AG10803 (cell line): ENCODE measurements at regions not wholly inside any gene's neighbourhood (a gene's known extent, or its start where the extent isn't known, plus 50 kb on each side); places are given as distances from the start of the nearest gene placed in this dataset.

Source experiments
- DNase-seq: peaks from one replicate; pipeline ENCODE4 v3.0.0; 2010; ENCODE audit warnings: low read depth
- H3K4me3 ChIP-seq: 2 replicates; pipeline ENCODE4 v1.5.1; 2011; ENCODE audit warnings: mild to moderate bottlenecking, low read length, control low read depth
- TF ChIP-seq, protein P1 (sequence below): conservative IDR thresholded peaks from 2 replicates; pipeline ENCODE4 v1.5.1; 2011; ENCODE audit warnings: mild to moderate bottlenecking, low read length, control low read depth, inconsistent platforms

DNA sequence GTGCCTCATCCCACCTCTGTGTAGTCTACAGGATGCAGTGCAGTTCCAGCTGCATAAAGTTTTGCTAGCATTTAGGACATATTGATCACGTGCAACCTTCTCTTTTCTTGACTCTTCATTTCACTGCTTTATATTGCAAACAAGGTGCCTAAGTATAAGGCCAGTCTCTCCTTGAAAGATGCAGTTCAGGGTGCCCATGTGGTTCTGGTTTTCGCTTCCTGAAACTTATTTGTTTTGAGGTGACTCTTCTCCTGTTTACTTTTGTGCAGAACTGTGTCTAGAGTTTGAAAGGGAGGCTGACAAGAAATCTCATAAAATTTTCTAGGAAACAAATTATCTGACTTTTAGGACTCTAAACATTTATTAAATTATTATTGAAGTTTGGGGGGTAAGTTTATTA lies 189.9 kb downstream of the UBE2E3 start:
- TF ChIP-seq, protein P1, sequence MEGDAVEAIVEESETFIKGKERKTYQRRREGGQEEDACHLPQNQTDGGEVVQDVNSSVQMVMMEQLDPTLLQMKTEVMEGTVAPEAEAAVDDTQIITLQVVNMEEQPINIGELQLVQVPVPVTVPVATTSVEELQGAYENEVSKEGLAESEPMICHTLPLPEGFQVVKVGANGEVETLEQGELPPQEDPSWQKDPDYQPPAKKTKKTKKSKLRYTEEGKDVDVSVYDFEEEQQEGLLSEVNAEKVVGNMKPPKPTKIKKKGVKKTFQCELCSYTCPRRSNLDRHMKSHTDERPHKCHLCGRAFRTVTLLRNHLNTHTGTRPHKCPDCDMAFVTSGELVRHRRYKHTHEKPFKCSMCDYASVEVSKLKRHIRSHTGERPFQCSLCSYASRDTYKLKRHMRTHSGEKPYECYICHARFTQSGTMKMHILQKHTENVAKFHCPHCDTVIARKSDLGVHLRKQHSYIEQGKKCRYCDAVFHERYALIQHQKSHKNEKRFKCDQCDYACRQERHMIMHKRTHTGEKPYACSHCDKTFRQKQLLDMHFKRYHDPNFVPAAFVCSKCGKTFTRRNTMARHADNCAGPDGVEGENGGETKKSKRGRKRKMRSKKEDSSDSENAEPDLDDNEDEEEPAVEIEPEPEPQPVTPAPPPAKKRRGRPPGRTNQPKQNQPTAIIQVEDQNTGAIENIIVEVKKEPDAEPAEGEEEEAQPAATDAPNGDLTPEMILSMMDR, result no peak
- DNase-seq, result no peak

GRCh38 chr2:181172676-181173075 lies 192.3 kb downstream of the UBE2E3 start:
- DNase-seq, result no peak
- no peak overlapping the region for H3K4me3 ChIP-seq
- TF ChIP-seq, protein P1, result no peak

More for the DNA sequence above, 189.9 kb downstream of the UBE2E3 start:
- H3K4me3 ChIP-seq, result no peak overlapping the region

DNA sequence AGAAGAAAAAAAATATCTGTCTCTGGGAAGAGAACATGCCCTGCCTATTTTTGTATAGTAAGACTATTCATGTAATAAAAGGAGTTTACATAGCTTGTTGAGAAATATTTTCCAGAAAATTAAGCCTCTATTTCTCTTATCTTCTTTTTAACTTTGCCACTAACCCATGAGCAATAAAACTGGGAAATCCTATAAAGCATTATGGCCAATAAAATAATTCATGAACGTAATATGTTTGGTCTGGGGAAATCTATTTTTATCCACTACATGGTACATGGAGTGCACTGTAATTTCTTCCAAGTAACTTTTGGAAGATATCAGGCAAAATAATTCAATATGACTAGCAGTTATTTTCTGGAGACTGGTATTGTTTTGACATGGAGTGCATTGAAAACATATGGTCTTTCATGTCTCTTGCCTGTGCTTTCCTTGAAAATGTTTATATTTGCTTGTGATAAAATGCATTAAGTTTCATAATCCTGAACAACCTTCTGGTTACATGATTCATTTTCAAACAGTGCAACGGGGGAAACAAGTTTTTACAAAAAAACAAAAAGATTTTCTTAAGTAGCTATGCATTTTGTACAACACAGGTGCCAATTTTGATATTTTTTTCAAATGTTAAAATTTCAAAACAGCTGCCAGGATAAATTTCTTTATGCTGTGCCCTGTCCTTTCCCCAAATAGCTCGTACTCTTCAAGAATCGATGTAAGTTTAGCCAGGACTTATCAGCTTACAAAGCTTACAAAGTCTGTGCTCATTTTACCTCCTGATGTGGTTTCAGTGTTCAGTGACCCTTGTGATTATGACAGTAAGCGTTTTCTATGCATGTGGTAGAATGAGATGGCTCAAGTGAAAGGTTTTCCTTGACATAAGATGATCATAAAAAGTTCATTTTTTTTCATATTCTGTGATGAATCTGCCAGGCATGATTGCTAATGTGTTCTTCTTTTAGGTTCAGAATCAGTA lies 194.5 kb downstream of the UBE2E3 start:
- H3K4me3 ChIP-seq, result no peak overlapping the region
- TF ChIP-seq, protein P1, result no peak
- peak; percentile 66 for DNase-seq

GRCh38 chr2:181176540-181176939 lies 196.1 kb downstream of the UBE2E3 start:
- H3K4me3 ChIP-seq, result no peak overlapping the region
- DNase-seq, result peak; percentile 33
- TF ChIP-seq, protein P1, result no peak

DNA sequence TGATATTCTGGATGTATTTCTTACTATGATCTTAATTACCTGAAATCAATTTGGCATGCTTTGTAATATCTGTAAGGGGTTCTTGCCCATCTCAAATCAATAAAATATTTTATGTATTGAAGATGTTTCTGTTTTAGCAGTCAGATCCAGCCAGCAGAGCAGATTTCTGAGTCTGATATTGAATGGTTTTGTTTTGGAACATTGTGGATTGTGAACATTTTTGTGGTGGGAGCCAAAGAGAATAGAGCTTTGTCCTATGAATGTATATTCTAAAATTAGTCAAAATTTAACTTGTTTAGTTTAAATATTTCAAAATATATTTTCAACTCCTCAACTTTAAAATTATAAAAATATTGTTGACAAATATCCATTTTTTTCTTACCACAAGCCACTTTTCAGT lies 197.0 kb downstream of the UBE2E3 start:
- DNase-seq, result peak; percentile 26
- TF ChIP-seq, protein P1, result no peak
- H3K4me3 ChIP-seq, result no peak overlapping the region

GRCh38 chr2:181178130-181178529 lies 197.7 kb downstream of the UBE2E3 start:
- H3K4me3 ChIP-seq, result no peak overlapping the region
- TF ChIP-seq, protein P1, result no peak
- no peak for DNase-seq

DNA sequence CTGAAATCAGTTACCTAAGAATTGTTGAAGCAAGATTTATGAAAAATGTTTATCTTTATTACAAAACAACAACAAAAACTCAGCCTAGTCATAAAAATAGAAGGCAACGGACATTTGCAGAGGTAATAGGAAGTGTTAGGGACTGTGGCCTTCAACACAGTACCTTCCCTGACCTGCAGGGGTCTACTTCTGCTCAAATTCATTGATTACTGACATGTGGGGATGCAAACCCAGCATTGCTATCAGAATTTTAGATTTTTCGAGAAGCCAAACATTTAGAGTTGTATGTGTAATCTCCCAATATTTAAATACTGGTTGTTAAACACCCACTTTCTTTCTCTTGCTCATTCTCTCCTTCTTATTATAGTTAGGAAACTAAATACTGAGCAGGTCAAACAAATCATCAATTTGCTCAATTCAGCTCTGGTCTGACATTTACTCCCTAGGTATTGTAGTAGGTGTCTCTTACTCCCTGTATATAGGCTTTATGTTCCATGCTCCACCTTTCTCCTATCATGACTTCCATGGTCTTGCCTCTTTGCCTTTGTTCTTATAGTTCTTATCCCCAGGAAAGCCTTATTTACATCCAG lies 198.5 kb downstream of the UBE2E3 start:
- TF ChIP-seq, protein P1, result peak; percentile 34
- H3K4me3 ChIP-seq, result no peak overlapping the region
- DNase-seq, result no peak
